Medulla oblongata (tissue), 1 donor: ENCODE measurements at regions not wholly inside any gene's neighbourhood (a gene's known extent, or its start where the extent isn't known, plus 50 kb on each side); places are given as distances from the start of the nearest gene placed in this dataset.

ENCODE experiments used
- DNase-seq: peaks from one replicate; pipeline ENCODE4 v3.0.0-alpha.2; 2015; ENCODE audit errors: extremely low spot score

DNA sequence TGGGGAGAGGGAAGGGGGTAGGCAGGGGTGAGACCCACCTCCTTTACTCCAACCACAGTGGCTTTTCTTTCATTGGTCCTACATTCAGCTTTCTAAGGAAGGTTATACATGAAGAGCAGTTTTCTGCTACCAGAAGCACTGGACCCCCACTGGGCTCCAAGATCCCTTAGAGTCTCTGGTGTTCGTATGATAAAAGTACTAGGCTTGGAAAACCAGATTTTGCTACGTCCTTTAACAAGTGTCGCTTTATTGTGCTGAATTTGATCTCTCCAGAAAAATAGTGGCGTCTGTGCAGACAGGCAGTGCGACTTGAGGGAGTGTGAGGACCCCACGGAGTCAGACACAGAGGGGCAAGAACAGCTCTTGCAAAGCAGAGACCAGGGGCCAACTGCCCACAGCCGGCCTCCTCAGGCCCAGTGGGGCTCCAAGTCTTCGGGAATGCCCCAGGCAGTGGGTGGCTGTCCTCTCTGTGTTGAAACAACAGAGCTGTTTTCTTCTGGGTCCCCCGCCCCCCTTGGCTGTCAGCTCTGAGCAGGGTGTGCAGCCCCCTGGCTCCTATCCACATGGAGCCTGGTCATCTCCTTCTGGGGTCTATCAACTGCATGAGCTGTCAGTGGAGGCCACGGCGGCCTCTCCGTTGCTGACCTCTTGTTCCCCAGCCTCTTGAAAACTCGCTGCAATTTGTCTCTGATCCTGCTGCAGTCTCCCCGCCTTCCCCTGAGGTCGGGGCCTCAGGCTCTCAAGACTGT, 333.2 kb downstream of the RPS24 start:
- no peak for DNase-seq

GRCh38 chr10:78367751-78368150, 334.1 kb downstream of the RPS24 start:
- DNase-seq, result no peak

- peak; percentile 17 for DNase-seq
These were observed 337.5 kb downstream of the RPS24 start for GRCh38 chr10:78371136-78371535.

DNA sequence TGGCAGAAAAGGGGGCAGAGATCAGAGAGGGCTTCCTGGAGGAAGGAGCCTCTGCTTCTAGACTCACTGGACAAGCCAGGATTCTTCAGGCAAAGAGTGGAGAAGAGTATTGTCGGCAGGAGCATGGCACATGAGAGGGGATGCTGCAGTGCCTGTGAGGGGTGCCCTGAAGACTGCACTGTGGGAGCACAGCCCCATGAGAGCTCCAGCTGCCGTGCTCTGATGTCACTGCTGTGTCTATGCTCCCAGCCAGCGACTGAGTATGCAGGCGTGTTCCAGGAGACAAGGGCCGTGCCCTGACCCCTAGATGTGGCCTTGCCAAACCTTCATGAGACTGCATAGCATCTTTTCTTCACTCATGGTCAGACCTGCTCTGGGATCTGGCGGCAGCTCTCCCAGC, 339.1 kb downstream of the RPS24 start:
- no peak for DNase-seq

DNA sequence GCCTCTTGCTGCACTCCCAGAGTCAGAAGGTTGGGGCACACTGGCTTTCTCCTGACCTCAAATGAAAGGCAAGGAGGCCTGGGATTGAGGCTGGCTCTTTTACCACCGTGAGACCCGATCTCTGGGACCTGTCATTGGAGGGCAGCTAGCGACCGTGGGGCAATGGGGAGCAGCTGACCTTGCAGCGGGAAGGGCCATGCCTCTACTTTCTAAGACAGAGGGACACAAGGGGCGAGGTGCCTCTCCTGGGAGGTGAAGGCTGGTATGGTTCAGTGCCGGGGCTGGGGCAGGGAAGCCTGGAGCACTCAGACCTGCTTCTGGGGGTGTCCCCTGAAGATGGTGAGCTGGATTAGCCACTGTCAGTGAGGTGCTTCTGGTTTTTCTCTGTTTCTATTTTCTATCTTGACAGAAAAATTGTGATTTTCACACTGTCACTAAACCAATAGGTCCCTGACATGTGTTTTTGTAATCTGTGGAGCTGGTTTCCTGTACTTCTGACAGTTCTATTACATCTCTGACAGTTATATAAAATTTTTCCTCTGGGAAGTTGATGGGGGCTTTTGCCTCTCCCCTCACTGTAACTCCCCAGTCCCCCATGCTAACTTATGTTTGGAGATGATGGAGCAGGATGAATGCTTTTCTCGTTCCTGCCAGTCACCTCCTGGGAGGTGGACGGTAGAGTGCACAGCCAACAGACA, 340.8 kb downstream of the RPS24 start:
- DNase-seq, result no peak

GRCh38 chr10:78375854-78376785, 342.5 kb downstream of the RPS24 start:
- DNase-seq, result peak; percentile 20

DNA sequence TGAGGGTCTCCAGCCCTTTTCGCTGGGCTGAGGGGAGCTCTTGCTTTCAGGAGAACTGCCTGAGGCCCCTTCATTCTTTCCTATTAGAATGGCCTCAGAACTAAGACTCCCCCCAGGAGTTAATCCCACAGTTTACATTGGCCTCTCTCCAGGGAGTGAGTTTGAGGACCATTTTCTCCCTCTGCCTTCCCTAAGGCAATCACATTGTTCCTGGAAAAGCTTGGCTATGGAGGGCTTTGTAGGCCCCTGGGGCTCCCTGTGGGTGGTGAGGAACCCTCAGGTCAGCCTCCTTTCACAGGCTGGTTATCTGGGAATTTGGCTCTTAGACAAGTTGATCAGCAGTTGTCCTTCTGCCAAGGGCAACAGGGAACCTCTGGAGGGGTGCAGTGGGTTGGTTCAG, 343.7 kb downstream of the RPS24 start:
- no peak for DNase-seq

GRCh38 chr10:78378192-78378591, 344.5 kb downstream of the RPS24 start:
- no peak for DNase-seq

DNA sequence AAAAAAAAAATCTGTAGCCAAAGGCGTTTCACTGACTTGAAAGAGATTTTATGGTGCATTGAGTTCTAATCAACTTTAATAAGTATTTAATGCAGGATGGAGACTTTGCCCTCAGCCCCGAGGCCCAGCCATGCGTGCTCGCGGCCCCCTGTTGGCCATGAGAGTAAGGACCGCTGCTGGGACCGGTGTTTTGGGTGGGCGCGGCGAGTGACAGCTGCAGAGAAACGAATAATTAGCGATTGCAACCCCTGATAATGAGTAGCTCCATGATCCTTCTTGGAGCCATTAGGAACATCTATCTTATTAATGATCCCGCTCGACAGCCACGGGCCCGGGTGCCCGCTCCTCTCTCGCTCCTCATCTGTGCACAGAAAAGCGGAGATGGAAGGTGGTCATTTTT, 347.4 kb downstream of the RPS24 start:
- DNase-seq, result no peak

- no peak for DNase-seq
These were observed 348.4 kb downstream of the RPS24 start for GRCh38 chr10:78382047-78382446.

DNA sequence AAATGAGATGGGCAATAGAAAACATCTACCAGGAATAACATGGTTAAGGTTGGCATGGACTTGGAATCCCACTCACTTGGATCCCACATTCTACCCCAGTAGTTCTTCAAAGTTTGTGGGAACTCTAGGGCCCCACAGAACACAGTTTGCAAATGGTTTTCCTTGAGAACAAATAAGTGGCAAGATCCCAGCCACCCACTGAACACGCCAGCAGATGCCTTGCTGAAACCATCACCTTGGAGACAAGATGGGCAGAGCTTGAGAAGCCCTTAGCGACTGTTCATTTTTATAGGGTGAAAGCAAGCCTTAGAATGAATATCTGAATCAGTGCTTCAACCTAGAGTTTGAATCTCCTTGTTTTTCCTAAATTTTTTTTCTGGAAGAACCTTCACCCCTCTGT, 349.1 kb downstream of the RPS24 start:
- DNase-seq, result peak; percentile 64

DNA sequence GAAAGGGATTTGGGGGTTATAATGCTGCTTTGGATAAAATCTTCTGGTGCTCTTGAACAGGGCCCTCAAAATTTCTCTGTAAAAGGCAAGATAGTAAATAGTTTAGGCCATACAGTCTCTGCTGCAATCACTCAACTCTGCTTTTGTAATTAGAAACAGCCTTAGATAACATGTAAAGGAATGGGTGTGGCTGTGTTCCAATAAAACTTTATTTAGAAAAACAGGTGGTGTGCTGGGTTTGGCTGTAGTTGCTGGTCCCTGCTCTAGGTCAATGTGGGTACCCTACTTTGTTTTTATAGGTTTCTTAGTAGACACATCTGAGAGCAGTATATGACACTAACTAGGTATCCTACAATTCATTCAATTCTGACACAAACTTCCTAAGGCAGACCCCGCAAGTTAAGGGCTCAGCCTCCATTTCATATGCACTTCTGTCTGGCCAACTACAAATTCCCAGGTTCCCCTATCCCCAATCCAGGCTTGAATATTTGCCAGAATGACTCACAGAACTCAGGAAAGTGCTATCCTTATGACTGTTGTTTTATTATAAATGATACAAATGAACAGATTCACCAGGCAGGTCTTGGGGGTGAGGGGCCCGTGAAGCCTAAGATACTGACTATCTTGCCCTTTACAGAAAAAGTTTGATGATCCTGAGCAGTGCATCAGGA, 349.9 kb downstream of the RPS24 start:
- DNase-seq, result no peak

- DNase-seq, result no peak
These were observed 350.4 kb downstream of the RPS24 start for GRCh38 chr10:78384049-78384431.

DNA sequence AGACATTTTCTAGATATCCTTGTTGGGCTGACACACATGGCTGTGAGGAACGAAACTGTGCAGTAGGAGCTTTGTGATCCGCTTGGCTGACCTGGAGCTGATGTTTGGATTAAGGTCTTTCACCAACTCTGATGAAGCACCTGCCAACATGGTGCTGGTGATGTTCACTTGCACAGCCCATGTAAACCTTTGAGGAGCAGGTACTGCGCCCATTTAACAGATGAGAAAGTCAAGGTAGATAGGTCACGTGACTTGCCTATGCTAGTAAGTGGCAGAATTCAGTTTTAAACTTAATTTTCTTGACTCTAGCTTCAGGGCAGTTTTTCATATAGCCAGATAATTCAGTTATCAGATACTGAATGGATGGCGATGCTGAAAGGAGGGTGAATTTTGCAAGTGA, 351.9 kb downstream of the RPS24 start:
- no peak for DNase-seq

- DNase-seq, result no peak
These were observed 352.8 kb downstream of the RPS24 start for GRCh38 chr10:78386509-78386908.

DNA sequence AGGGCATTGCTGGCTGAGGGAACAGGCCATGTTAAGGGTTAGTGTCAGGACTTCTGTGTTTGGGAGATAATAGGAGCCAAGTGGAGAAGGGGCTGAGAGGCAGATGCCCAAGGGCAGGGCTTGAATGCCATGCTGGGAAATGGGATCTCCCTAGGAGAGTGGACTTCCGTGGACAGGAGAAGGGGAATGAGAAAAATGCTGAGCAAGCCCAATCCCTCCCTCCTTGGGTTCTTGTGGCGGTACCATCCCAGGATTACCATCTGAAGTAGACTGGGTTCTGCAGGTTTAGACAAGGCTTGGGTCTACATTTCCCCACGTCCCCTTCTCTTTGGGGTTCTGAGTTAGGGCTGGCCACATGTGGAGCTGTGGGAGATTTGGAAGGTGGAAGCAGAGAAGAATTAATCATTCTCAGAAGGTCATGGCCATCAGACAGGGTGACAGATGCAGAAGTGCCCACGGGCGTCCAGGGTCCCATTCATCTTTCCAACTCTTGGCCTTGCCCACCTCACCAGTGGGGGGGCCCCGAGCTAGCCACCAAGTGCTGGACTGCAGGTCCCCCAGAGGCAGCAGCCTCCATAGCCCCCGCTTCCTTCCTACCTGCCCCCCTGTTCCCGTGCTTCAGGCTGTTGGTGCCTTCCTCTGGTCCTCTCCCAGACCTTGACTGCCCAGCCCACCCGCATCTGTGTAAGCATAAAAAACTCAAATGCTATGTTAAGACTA, 354.8 kb downstream of the RPS24 start:
- no peak for DNase-seq

DNA sequence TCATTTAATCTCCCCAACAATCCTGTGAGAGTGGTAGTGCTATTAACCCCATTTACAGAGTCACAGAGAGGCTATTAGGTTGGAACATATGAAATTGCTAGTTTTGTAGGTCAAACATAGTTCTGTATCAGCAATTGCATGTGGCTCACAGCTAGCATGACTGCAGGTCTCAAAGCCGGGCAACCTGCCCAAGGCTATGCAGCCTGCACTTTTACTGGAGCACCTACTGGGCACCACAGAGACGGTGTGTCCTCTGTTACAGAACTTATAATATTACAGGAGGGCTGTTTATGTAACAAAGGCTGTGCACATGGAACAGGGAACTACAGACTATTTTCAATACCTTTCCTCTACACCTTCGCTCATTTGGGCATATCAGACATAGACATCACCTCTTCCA, 355.8 kb downstream of the RPS24 start:
- no peak for DNase-seq

GRCh38 chr10:78390051-78390450, 356.4 kb downstream of the RPS24 start:
- DNase-seq, result no peak

DNA sequence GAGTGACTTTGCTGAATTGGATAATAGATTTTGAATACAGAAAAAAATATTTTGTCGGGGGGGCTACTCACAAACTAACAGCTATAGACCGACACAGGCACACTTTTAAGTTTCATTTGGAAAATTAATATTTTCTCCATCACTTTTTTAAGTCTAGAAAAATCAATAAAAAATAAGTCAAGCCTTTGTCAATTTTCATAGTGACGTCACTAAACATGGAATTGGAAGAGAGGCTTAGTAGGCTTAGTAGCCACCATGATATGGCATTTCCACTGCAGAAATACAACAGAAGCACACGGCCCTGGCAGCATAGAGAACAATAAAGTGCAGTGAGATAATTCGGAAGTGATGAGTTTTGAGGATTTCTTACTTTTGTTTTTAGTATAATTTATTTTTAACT, 357.2 kb downstream of the RPS24 start:
- no peak for DNase-seq

- no peak for DNase-seq
These were observed 357.9 kb downstream of the RPS24 start for GRCh38 chr10:78391585-78391984.

DNA sequence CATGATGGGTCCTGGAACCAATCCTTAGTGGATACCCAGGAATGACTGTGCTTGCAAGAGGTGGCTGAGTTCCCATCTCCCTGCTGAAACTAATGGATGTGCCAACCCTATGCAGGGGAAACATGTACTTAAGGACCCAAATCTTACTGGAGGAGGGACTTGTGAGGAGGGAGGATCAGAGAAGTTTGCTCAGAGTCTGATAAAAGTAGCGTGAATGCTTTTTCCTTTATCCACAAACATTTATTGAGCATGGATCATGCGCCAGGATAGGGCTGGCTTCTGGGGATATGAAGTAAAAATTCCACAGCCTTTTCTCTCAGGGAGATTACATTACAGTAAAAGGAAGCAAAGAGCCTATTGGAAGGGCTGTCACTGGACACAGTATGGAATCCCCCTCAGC, 358.5 kb downstream of the RPS24 start:
- DNase-seq, result no peak
